22Rv1 (cell line): ENCODE measurements at regions not wholly inside any gene's neighbourhood (a gene's known extent, or its start where the extent isn't known, plus 50 kb on each side); places are given as distances from the start of the nearest gene placed in this dataset.

ENCODE experiments used
- CTCF ChIP-seq: fragments of 450-650 bp; IDR thresholded peaks from 2 replicates; pipeline ENCODE4 v1.5.1; 2017; ENCODE audit warnings: mild to moderate bottlenecking
- ZFX ChIP-seq: fragments of 450-650 bp; IDR thresholded peaks from 2 replicates; pipeline ENCODE4 v1.6.1; 2017; ENCODE audit warnings: antibody characterized with exemption, borderline replicate concordance

GRCh38 chr15:97692301-97693015, 268.0 kb upstream of the ARRDC4 start:
- no peak for TF ChIP-seq CTCF
- no peak for TF ChIP-seq ZFX
